HG02798 (cell line): ENCODE measurements at regions not wholly inside any gene's neighbourhood (a gene's known extent, or its start where the extent isn't known, plus 50 kb on each side); places are given as distances from the start of the nearest gene placed in this dataset.
"Not testable (repeated sequence)": the region's sequence is repeated elsewhere in the genome, so short reads cannot be mapped to it uniquely, and the experiment has no call there.

Experiments used
- ATAC-seq: cut with Tn5 transposase; IDR thresholded peaks from one replicate; pipeline ENCODE4 v1.9.1; 2021; ENCODE audit warnings: mild to moderate bottlenecking; ENCODE audit not compliant: unreplicated experiment, poor library complexity

DNA sequence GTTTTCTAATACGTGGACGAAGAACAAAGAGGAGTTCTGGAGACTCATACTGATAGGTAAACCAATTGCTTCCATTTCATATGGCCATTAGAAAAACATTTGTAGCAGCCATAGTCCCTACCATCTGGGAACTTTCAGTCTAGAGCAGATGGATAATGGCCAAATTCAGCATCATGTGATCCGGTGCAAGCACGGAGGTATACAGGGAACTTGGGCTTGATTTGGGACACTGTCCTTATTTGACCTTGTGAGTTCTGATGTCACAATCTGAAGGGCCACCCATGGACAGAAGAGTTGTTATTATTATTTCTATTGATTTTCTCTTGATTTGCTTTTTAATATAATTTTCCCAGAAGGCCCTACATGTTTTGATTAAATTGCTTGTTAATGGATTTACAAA lies 154.6 kb upstream of the ZNF267 start:
- no peak for ATAC-seq

DNA sequence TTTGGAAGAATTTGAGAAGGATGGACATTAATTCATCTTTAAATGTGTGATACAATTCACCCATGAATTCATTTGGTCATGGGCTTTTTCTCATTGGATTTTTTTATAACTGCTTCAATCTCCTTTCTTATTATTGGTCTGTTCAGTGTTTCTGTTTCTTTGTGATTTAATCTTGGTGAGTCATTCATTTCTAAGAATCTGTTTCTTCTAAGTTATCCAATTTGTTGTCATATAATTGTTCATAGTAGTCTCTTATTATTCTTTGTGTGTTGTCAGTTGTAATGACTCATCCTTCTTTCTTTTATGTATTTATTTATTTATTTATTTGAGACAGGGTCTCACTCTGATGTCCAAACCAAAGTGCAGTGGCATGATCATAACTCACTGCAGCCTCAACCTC lies 146.1 kb upstream of the ZNF267 start:
- ATAC-seq, result no peak

DNA sequence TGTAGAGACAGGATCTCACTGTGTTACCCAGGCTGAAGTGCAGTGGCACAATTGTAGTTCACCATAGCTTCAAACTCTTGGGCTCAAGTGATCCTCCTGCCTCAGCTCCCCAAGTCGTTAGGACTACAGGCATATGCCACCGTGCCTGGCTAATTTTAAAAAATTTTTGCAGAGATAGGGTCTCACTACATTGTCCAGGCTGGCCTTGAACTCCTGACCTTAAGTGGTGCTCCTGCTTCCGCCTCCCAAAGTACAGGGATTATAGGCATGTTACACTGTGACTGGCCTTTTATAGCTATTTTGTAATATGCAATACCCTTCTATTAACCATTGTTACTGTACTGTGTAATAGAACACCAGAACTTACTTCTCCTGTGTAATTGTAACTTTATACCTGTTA lies 139.3 kb upstream of the ZNF267 start:
- ATAC-seq, result no peak

DNA sequence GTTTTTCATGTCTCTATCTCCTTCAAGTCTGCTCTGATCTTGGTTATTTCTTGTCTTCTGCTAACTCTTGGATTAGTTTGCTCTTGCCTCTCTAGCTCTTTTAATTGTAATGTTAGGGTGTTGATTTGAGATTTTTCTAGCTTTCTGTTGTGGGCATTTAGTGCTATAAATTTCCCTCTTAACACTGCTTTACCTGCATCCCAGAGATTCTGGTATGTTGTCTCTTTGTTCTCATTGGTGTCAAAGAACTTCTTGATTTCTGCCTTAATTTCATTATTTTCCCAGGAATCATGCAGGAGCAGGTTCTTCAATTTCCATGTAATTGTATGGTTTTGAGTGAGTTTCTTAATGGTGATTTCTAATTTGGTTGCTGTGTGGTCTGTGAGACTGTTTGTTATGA lies 128.5 kb upstream of the ZNF267 start:
- not testable (repeated sequence) for ATAC-seq

DNA sequence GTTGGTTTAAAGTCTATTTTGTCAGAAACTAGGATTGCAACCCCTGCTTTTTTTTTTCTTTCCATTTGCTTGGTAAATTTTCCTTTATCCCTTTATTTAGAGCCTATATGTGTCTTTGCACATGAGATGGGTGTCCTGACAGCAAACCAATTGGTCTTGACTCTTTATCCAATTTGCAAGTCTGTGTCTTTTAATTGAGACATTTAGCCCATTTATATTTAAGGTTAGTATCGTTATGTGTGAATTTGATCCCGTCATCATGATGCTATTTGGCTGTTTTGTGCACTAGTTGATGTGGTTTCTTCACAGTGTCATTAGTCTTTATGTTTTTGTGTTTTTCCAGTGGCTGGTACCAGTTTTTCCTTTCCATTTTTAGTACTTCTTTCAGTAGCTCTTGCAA lies 127.7 kb upstream of the ZNF267 start:
- ATAC-seq, result no peak

DNA sequence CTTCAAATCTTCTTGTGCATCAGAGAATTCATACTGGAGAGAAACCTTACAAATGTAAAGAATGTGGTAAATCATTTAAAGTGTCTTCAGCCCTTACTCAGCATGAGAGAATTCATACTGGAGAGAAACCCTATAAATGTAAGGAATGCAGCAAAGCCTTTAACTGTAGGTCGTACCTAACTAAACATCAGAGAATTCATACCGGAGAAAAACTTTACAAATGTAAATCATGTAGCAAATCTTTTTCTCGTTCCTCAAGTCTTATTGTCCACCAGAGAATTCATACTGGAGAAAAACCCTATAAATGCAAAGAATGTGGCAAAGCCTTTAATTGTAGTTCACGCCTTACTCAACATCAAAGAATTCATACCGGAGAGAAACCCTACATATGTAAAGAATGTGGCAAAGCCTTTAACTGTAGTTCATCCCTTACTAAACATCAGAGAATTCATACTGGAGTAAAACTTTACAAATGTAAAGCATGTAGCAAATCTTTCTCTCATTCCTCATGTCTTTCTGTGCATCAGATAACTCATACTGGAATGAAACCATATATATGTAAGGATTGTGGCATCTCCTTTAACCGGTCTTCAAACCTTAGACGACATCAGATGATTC lies 118.5 kb upstream of the ZNF267 start:
- no peak for ATAC-seq

DNA sequence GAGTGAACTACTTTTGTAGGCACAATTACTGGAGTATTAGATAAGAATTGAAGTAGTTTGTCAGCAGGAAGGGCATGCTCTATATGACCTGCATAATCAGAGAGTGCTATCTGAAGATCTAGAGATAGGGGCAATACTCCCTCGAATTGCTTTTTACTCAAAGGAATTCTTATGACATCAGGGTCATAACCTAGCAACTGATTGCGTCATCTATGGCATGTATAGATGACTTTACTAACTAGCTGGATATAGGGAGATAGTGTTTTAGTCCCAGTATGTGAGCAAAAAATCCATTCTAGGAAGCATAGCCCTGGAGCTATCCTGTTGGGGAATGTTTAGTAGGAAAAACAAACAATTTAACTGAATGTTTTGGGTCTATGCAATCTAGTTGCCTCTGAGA lies 109.5 kb upstream of the ZNF267 start:
- no peak for ATAC-seq

DNA sequence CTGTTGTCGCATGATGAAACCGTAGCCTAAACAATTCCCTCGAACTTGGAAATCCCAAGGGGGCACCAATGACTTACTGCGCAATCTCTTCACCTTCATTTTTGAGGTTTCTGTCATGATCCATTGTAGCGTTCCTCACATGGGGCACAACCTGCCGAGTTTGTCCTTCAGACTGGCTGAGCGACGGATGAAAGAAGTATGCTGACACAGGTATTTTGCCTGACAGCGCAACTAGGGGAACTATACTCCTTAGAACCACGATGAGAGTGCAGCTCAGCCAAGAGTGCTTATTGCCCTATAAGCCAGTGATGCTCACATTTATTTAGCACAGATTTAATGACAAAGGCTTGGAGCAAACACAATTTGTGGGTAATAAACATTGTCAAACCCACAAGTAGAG lies 106.3 kb upstream of the ZNF267 start:
- ATAC-seq, result no peak

DNA sequence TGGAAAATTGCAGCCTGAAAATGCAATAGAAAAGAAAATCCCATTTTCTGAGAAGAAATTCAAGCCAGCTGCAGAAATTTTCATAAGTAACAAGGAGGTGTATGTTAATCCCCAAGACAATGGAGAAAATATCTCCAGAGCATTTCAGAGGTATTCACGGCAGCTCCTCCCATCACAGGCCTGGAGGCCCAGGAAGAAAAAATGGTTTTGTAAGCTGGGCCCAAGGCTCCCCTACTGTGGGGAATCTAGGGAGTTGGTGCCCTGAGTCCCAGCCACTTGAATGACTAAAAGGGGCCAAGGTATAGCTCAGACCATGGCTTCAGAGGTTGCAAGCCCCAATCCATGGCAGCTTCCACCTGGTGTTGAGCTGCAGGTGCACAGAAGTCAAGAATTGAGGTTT lies 93.3 kb upstream of the ZNF267 start:
- ATAC-seq, result no peak

DNA sequence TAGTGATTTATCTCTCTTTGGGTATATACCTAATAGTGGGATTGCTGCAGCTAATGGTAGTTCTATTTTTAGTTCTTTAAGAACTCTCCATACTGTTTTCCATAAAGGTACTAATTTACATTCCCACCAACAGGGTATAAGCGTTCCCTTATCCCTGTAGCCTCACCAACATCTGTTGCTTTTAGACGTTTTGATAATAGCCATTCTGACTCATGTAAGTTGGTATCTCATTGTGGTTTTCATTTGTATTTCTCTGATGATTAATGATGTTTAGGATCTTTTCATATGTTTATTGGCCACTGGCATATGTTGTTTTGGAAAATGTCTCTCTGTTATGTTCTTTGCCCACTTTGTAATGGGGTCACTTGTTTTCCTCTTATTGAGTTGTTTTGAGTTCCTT lies 88.5 kb upstream of the ZNF267 start:
- ATAC-seq, result no peak

DNA sequence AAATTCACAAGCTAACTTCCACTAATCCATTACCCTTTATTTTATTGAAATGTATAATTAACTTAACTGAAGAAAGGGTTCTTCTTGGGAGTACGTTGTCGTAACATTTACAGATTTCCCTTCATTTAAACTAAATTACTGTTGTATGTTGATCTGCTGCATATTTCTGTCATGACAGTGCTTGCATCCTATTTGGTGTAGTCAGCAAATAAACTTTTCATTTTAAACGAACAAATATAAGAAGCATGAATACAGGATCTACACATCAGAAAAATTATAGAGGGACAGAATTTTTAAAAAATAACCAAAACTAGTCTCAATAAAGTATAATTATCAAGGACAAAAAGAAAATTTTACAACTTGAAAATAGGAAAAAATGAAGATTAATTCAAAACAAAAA lies 66.5 kb upstream of the ZNF267 start:
- ATAC-seq, result no peak

DNA sequence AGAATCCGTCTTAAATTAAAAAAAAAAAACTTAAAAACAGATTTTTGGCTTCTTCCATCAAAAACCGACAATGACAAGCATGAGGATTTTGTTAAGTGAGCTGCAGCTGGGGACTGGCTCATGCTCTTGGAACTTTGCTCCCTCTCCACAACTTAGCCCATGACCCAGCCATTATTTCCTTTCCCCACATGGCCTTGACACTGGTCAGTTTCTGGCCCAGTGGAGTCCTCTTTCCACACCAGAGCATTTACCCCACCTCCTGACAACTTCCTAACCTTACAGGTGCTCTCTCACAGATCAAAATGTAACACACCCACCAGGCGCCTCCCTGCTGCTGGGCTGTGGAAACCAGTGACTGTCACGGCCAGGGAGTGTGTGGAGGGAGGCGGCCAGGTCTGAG lies 62.7 kb upstream of the ZNF267 start:
- ATAC-seq, result no peak

DNA sequence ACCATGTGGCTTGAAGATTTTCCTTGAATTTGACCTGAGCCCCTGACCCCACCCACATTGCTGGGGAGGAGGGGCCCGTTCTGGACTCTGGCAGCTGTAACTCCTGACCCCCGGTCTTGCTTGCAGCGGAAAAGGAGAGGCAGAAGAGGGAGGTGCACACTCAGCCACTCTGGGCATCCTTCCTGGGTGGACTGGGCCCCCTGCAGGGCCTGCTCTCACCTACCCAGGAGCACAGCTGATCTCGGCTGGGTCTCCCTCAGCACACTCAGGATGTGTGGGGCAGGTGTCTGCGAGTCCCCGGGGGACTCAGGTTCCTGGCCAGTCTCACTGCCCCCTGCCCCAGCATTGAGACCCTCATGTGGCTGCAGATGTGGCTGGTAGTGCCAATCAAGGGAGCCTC lies 57.5 kb upstream of the ZNF267 start:
- not testable (repeated sequence) for ATAC-seq

DNA sequence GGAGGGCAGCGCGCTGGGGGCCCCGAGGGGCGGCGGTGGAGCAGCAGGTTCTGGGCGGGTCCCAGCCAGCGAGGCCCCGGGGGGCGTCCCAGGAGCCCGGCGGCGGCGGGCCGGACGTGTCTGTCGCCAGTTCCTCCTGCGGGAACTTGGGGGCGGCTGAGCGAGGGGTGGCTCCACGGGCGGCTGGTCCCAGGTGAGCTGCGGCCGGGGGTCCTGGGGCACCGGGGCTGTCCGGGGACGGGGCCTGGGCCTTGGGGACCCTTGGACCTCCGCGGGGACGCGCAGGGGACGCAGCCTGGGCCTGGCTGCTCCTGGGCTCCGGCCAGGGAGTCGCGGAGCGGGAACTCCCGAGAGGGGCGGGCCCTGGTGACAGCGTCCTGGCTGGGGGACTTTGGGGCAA lies 54.2 kb upstream of the ZNF267 start:
- ATAC-seq, result no peak

DNA sequence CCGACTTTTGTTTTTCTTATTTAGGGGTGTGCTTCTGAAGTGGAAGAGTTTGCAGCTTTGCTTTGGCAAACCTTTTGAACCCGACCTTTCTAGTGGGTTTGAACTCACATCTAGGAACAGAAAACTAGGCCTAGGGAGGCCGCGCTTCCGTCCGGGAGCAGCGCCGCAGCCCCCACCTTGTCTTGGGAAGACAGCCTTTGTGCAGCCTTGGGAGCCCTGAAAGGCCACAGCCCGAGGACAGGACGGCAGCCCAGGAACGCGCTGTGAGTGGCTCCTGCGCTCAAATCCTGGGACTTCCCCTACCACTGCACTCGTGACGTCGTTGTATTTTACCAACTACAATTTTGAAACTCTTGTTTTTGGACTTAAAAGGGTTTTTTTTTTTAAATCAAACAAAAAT lies 53.7 kb upstream of the ZNF267 start:
- no peak for ATAC-seq
